SK-N-SH treated with all-trans-retinoic acid at 6 μM for 48 hours (cell line): ENCODE measurements at regions not wholly inside any gene's neighbourhood (a gene's known extent, or its start where the extent isn't known, plus 50 kb on each side); places are given as distances from the start of the nearest gene placed in this dataset.

ENCODE experiments used
- ATAC-seq: fragments of 200-7000 bp; cut with Tn5 transposase; 3 replicates; pipeline ENCODE4 v1.9.1; 2020; ENCODE audit warnings: mild to moderate bottlenecking, moderate library complexity
- ARNTL ChIP-seq: fragments of 450-650 bp; formaldehyde crosslinking; IDR thresholded peaks from 2 replicates; pipeline ENCODE4 v1.5.0; 2020; ENCODE audit warnings: low read depth, mild to moderate bottlenecking, moderate library complexity, borderline replicate concordance
- CSDC2 ChIP-seq: fragments of 250-450 bp; sonication (Bioruptor Pico); IDR thresholded peaks from 2 replicates; pipeline ENCODE4 v1.5.0; 2020; ENCODE audit warnings: mild to moderate bottlenecking, moderate library complexity
- ESRRG ChIP-seq: fragments of 250-450 bp; sonication (Bioruptor Pico); IDR thresholded peaks from 2 replicates; pipeline ENCODE4 v1.6.1; 2021; ENCODE audit warnings: mild to moderate bottlenecking
- GLIS3 ChIP-seq: fragments of 250-450 bp; sonication (Bioruptor Pico); IDR thresholded peaks from 2 replicates; pipeline ENCODE4 v1.5.0; 2020; ENCODE audit warnings: mild to moderate bottlenecking, moderate library complexity
- ISL1 ChIP-seq: fragments of 250-450 bp; sonication (Bioruptor Pico); IDR thresholded peaks from 2 replicates; pipeline ENCODE4 v2.1.2; 2022; ENCODE audit warnings: mild to moderate bottlenecking, moderate library complexity
- OSR1 ChIP-seq: fragments of 250-450 bp; sonication (Bioruptor Pico); IDR thresholded peaks from 2 replicates; pipeline ENCODE4 v1.8.0; 2022; ENCODE audit warnings: moderate library complexity, mild to moderate bottlenecking, inconsistent platforms
- RARB ChIP-seq: fragments of 250-450 bp; sonication (Bioruptor Pico); IDR thresholded peaks from 2 replicates; pipeline ENCODE4 v1.8.0; 2021; ENCODE audit warnings: mild to moderate bottlenecking, moderate library complexity
- SNAI2 ChIP-seq: fragments of 250-450 bp; sonication (Bioruptor Pico); IDR thresholded peaks from 2 replicates; pipeline ENCODE4 v1.5.0; 2020; ENCODE audit warnings: mild to moderate bottlenecking, moderate library complexity
- TCF4 ChIP-seq: fragments of 250-450 bp; sonication (Bioruptor Pico); IDR thresholded peaks from 2 replicates; pipeline ENCODE4 v1.8.0; 2021; ENCODE audit warnings: mild to moderate bottlenecking, moderate library complexity, borderline replicate concordance
- TOX ChIP-seq: fragments of 250-450 bp; sonication (Bioruptor Pico); IDR thresholded peaks from 2 replicates; pipeline ENCODE4 v1.8.0; 2021; ENCODE audit warnings: mild to moderate bottlenecking, moderate library complexity, borderline replicate concordance
- ZC3H10 ChIP-seq: fragments of 250-450 bp; sonication (Bioruptor Pico); IDR thresholded peaks from 2 replicates; pipeline ENCODE4 v1.5.1; 2021; ENCODE audit warnings: mild to moderate bottlenecking, moderate library complexity
- ZFP30 ChIP-seq: fragments of 450-650 bp; formaldehyde crosslinking; IDR thresholded peaks from 2 replicates; pipeline ENCODE4 v1.5.0; 2022; ENCODE audit warnings: mild to moderate bottlenecking, moderate library complexity
- ZNF565 ChIP-seq: fragments of 450-650 bp; formaldehyde crosslinking; conservative IDR thresholded peaks from 2 replicates; pipeline ENCODE4 v1.5.0; 2020; ENCODE audit warnings: low read depth, mild to moderate bottlenecking, moderate library complexity
- ZNF70 ChIP-seq: fragments of 450-650 bp; formaldehyde crosslinking; IDR thresholded peaks from 2 replicates; pipeline ENCODE4 v1.5.0; 2020; ENCODE audit warnings: mild to moderate bottlenecking, moderate library complexity
- ZNF8 ChIP-seq: fragments of 450-650 bp; formaldehyde crosslinking; IDR thresholded peaks from 2 replicates; pipeline ENCODE4 v1.5.0; 2020; ENCODE audit warnings: mild to moderate bottlenecking, moderate library complexity
- TF ChIP-seq, protein P1 (sequence below): fragments of 250-450 bp; sonication (Bioruptor Pico); IDR thresholded peaks from 2 replicates; pipeline ENCODE4 v1.8.0; 2020; ENCODE audit warnings: mild to moderate bottlenecking, moderate library complexity, borderline replicate concordance
- TF ChIP-seq, protein P2 (sequence below): fragments of 250-450 bp; sonication (Bioruptor Pico); IDR thresholded peaks from 2 replicates; pipeline ENCODE4 v1.5.0; 2020; ENCODE audit warnings: mild to moderate bottlenecking, moderate library complexity
- TF ChIP-seq, protein P3 (sequence below): fragments of 250-450 bp; sonication (Bioruptor Pico); IDR thresholded peaks from 2 replicates; pipeline ENCODE4 v1.5.1; 2021; ENCODE audit warnings: mild to moderate bottlenecking, moderate library complexity
- TF ChIP-seq, protein P4 (sequence below): fragments of 250-450 bp; sonication (Bioruptor Pico); IDR thresholded peaks from 2 replicates; pipeline ENCODE4 v1.8.0; 2021; ENCODE audit warnings: low read depth, mild to moderate bottlenecking, moderate library complexity, borderline replicate concordance

DNA sequence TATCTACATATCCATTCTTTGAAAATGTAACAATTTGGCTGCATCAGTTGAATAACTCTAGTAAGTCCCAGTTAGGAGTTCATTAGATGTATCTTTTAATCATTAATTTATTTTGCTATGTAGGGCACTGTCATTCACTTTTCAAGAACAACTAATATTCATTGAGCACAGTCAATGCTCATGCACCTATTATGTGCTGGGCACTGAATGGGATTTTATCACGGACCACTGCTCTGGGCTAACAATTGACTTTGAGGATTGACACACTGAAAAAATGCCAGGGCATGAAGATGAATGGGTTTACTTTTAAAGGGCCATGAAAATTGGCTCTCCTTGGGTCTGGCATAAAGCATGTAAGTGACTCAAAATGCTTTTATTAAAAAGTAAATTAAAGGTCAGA is 375.2 kb downstream of the PLPP3 start (continued):
- TF ChIP-seq, protein P1, sequence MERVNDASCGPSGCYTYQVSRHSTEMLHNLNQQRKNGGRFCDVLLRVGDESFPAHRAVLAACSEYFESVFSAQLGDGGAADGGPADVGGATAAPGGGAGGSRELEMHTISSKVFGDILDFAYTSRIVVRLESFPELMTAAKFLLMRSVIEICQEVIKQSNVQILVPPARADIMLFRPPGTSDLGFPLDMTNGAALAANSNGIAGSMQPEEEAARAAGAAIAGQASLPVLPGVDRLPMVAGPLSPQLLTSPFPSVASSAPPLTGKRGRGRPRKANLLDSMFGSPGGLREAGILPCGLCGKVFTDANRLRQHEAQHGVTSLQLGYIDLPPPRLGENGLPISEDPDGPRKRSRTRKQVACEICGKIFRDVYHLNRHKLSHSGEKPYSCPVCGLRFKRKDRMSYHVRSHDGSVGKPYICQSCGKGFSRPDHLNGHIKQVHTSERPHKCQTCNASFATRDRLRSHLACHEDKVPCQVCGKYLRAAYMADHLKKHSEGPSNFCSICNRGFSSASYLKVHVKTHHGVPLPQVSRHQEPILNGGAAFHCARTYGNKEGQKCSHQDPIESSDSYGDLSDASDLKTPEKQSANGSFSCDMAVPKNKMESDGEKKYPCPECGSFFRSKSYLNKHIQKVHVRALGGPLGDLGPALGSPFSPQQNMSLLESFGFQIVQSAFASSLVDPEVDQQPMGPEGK (CRISPR knock-in tag) = no peak
- TF ChIP-seq, protein P2, sequence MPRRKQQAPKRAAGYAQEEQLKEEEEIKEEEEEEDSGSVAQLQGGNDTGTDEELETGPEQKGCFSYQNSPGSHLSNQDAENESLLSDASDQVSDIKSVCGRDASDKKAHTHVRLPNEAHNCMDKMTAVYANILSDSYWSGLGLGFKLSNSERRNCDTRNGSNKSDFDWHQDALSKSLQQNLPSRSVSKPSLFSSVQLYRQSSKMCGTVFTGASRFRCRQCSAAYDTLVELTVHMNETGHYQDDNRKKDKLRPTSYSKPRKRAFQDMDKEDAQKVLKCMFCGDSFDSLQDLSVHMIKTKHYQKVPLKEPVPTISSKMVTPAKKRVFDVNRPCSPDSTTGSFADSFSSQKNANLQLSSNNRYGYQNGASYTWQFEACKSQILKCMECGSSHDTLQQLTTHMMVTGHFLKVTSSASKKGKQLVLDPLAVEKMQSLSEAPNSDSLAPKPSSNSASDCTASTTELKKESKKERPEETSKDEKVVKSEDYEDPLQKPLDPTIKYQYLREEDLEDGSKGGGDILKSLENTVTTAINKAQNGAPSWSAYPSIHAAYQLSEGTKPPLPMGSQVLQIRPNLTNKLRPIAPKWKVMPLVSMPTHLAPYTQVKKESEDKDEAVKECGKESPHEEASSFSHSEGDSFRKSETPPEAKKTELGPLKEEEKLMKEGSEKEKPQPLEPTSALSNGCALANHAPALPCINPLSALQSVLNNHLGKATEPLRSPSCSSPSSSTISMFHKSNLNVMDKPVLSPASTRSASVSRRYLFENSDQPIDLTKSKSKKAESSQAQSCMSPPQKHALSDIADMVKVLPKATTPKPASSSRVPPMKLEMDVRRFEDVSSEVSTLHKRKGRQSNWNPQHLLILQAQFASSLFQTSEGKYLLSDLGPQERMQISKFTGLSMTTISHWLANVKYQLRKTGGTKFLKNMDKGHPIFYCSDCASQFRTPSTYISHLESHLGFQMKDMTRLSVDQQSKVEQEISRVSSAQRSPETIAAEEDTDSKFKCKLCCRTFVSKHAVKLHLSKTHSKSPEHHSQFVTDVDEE (CRISPR knock-in tag) = no peak
- no peak for TF ChIP-seq GLIS3
- no peak for TF ChIP-seq ZNF565 (CRISPR knock-in tag)
- TF ChIP-seq SNAI2 (CRISPR knock-in tag) = no peak
- no peak for TF ChIP-seq ZFP30 (CRISPR knock-in tag)
- TF ChIP-seq TCF4 (CRISPR knock-in tag) = no peak
- TF ChIP-seq, protein P3, sequence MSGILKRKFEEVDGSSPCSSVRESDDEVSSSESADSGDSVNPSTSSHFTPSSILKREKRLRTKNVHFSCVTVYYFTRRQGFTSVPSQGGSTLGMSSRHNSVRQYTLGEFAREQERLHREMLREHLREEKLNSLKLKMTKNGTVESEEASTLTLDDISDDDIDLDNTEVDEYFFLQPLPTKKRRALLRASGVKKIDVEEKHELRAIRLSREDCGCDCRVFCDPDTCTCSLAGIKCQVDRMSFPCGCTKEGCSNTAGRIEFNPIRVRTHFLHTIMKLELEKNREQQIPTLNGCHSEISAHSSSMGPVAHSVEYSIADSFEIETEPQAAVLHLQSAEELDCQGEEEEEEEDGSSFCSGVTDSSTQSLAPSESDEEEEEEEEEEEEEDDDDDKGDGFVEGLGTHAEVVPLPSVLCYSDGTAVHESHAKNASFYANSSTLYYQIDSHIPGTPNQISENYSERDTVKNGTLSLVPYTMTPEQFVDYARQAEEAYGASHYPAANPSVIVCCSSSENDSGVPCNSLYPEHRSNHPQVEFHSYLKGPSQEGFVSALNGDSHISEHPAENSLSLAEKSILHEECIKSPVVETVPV (CRISPR knock-in tag) = no peak

DNA sequence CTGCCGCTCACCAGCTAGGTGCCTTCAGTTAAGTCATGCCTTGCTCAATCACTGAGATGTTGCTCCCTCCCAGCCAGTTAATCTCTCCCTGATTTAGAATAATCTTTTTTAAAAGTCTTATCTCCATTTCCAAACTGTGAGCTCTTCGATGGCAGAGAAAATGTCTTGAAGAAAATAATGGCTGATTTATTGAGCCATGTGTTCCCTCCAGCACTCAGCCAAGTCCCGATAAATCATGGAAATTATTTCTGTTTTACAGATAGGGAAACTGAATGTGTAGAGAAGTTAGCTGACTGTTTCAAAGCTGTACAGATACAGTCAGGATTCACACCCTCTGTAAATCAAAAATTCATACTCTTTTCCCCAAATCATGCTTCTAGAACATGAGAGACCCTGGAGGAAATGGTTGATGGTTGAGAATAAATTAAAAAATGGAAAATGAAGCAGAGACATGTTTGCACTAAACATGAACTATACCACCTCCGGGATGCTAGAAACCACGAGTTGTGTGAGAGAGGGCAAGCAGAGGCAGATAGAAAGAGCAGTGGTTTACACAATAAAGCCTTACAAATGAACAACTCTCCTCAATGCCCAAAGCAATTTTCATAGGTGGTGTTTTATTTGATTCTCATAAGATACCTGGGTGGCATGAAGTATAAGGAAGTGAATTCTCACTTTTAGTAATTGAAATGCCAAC is 376.4 kb downstream of the PLPP3 start:
- TF ChIP-seq ZFP30 (CRISPR knock-in tag) (no peak), CSDC2 (no peak), ISL1 (CRISPR knock-in tag) (peak; percentile 58), SNAI2 (CRISPR knock-in tag) (no peak)
- ATAC-seq = no peak

DNA sequence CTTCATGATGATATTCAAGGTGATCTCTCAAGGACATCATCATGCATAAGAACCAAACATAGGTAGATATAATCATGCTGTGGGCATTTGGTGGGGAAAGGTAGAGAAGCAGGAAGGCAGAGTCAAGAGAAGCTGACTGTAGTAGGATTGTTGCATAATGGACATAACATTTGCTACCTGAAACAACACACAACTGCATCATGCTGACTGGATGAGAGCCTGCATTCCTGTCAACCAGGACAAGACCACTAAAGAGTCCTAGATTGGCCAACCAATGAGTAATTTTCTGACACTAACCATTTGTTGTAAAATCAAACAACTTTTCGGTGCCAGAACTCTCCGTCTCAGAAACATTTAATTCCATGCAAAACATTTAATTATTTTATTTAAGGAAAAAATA is 377.2 kb downstream of the PLPP3 start:
- no peak for ATAC-seq

DNA sequence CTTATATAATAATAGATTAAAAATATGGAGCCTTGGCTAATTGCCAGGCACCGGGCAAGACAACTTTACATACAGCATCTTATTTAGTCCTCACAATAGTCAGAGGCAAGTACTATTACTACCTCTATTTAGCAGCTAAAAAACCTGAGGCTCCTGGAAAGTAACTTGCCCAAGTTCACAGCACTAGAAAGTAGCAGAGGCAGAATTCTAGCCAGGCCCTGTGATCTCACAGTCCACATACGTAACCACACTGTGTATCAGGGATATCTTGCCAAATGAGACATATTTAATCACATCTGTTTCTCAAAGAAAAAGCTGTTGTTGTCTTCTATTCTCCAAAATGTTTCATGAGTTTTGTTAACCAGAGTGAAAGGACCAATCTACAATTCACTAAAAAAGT is 378.5 kb downstream of the PLPP3 start:
- no peak for ATAC-seq

More for the DNA sequence above, 377.2 kb downstream of the PLPP3 start:
- TF ChIP-seq OSR1 (no peak), ZNF8 (no peak), RARB (CRISPR knock-in tag) (no peak), CSDC2 (no peak), GLIS3 (no peak), ISL1 (CRISPR knock-in tag) (no peak), ZC3H10 (no peak), ARNTL (CRISPR knock-in tag) (no peak), TCF4 (CRISPR knock-in tag) (no peak), SNAI2 (CRISPR knock-in tag) (no peak), ESRRG (CRISPR knock-in tag) (no peak)
- TF ChIP-seq, protein P4, sequence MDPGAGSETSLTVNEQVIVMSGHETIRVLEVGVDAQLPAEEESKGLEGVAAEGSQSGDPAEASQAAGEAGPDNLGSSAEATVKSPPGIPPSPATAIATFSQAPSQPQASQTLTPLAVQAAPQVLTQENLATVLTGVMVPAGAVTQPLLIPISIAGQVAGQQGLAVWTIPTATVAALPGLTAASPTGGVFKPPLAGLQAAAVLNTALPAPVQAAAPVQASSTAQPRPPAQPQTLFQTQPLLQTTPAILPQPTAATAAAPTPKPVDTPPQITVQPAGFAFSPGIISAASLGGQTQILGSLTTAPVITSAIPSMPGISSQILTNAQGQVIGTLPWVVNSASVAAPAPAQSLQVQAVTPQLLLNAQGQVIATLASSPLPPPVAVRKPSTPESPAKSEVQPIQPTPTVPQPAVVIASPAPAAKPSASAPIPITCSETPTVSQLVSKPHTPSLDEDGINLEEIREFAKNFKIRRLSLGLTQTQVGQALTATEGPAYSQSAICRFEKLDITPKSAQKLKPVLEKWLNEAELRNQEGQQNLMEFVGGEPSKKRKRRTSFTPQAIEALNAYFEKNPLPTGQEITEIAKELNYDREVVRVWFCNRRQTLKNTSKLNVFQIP (CRISPR knock-in tag) = no peak
- TF ChIP-seq, protein P1 (CRISPR knock-in tag) = no peak

More for the DNA sequence above, 378.5 kb downstream of the PLPP3 start:
- TF ChIP-seq ZNF70 (no peak), ISL1 (CRISPR knock-in tag) (no peak), TOX (CRISPR knock-in tag) (no peak), ZNF565 (CRISPR knock-in tag) (no peak), ESRRG (CRISPR knock-in tag) (no peak), ZNF8 (no peak)
- TF ChIP-seq, protein P2 (CRISPR knock-in tag) = no peak
- TF ChIP-seq, protein P1 (CRISPR knock-in tag) = no peak
- TF ChIP-seq, all 23 proteins: peak for 0
